ENCODE measurements at regions not wholly inside any gene's neighbourhood (a gene's known extent, or its start where the extent isn't known, plus 50 kb on each side); places are given as distances from the start of the nearest gene placed in this dataset.

GRCh38 chr2:89848114-89848513 is 1156.6 kb downstream of the RPIA start:
- no peak overlapping the region for H3K27ac ChIP-seq
- TF ChIP-seq POLR2A (IDR thresholded peaks at IDR 0.05), result no peak
- TF ChIP-seq, protein P1, sequence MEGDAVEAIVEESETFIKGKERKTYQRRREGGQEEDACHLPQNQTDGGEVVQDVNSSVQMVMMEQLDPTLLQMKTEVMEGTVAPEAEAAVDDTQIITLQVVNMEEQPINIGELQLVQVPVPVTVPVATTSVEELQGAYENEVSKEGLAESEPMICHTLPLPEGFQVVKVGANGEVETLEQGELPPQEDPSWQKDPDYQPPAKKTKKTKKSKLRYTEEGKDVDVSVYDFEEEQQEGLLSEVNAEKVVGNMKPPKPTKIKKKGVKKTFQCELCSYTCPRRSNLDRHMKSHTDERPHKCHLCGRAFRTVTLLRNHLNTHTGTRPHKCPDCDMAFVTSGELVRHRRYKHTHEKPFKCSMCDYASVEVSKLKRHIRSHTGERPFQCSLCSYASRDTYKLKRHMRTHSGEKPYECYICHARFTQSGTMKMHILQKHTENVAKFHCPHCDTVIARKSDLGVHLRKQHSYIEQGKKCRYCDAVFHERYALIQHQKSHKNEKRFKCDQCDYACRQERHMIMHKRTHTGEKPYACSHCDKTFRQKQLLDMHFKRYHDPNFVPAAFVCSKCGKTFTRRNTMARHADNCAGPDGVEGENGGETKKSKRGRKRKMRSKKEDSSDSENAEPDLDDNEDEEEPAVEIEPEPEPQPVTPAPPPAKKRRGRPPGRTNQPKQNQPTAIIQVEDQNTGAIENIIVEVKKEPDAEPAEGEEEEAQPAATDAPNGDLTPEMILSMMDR (IDR thresholded peaks at IDR 0.05), result no peak
- H3K9me3 ChIP-seq, result no peaks in the 10 kb centered on the region
- H3K36me3 ChIP-seq (replicated peaks in 1 of 2; ENCODE audit: insufficient read depth in 1 of 2, low read depth in 2 of 2), result no peaks in the 10 kb centered on the region
- DNase-seq (no peak), ATAC-seq (no peak)
- H3K27me3 ChIP-seq, result no peaks in the 10 kb centered on the region
- 56 to 67% methylated on average over 3 of the region's 3 CpGs for WGBS, 2 donors
- no peaks in the 10 kb centered on the region for H3K4me1 ChIP-seq
- no peak overlapping the region for H3K4me3 ChIP-seq
- intact Hi-C loops (cut with DNase I), result no loop called here

GRCh38 chr2:89848763-89849368 is 1157.4 kb downstream of the RPIA start:
- Histone ChIP-seq H3K36me3 (replicated peaks in 1 of 2; ENCODE audit: insufficient read depth in 1 of 2, low read depth in 2 of 2) (no peaks in the 10 kb centered on the region), H3K4me1 (no peaks in the 10 kb centered on the region), H3K9me3 (no peaks in the 10 kb centered on the region), H3K27me3 (no peaks in the 10 kb centered on the region), H3K27ac (no peak overlapping the region), H3K4me3 (no peak overlapping the region)
- WGBS, 2 donors, result 33 to 34% methylated on average over 2 of the region's 2 CpGs
- TF ChIP-seq, protein P1 (IDR thresholded peaks at IDR 0.05), result no peak
- no peak for ATAC-seq
- no peak for DNase-seq
- intact Hi-C loops (cut with DNase I), result no loop called here

- TF ChIP-seq, protein P1 (IDR thresholded peaks at IDR 0.05), result no peak
- TF ChIP-seq POLR2A (IDR thresholded peaks at IDR 0.05), result no peak
Observed at GRCh38 chr2:89849731-89850130, 1158.3 kb downstream of the RPIA start.

DNA sequence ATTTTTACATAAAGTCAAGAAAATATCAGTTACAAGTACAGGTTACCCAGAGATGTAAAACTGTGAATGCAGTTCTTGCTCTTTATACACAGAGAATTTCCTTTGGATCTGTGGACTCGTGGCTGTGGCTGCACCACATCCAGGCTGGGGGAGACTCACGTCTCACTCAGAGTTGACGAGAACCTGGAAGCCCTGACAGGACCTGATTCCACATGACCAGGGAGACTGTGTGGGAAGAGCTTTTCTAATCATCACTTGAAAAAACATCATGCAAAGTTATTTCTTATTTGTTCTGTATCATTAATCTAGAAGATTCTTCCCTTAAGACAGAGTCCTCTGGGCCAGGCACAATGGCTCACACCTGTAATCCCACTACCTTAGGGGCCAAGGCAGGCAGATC is 1159.0 kb downstream of the RPIA start:
- no peak for DNase-seq
- intact Hi-C loops (cut with DNase I), result no loop called here
- ATAC-seq, result no peak
- H3K27me3 ChIP-seq, result no peaks in the 10 kb centered on the region
- H3K27ac ChIP-seq, result no peak overlapping the region
- no peaks in the 10 kb centered on the region for H3K9me3 ChIP-seq
- no peak for TF ChIP-seq POLR2A (IDR thresholded peaks at IDR 0.05)
- TF ChIP-seq, protein P1 (IDR thresholded peaks at IDR 0.05), result no peak
- no peaks in the 10 kb centered on the region for H3K4me1 ChIP-seq
- WGBS, 2 donors, result 48 to 55% methylated on average over 3 of the region's 3 CpGs
- no peaks in the 10 kb centered on the region for H3K36me3 ChIP-seq (replicated peaks in 1 of 2; ENCODE audit: insufficient read depth in 1 of 2, low read depth in 2 of 2)
- no peak overlapping the region for H3K4me3 ChIP-seq

More at GRCh38 chr2:89849731-89850130, 1158.3 kb downstream of the RPIA start:
- WGBS, 2 donors, result 48 to 49% methylated on average over 3 of the region's 3 CpGs
- intact Hi-C loops (cut with DNase I), result no loop called here
- Histone ChIP-seq H3K27ac (no peak overlapping the region), H3K9me3 (no peaks in the 10 kb centered on the region), H3K36me3 (replicated peaks in 1 of 2; ENCODE audit: insufficient read depth in 1 of 2, low read depth in 2 of 2) (no peaks in the 10 kb centered on the region), H3K4me3 (no peak overlapping the region), H3K4me1 (no peaks in the 10 kb centered on the region), H3K27me3 (no peaks in the 10 kb centered on the region)
- DNase-seq (no peak), ATAC-seq (no peak)

DNA sequence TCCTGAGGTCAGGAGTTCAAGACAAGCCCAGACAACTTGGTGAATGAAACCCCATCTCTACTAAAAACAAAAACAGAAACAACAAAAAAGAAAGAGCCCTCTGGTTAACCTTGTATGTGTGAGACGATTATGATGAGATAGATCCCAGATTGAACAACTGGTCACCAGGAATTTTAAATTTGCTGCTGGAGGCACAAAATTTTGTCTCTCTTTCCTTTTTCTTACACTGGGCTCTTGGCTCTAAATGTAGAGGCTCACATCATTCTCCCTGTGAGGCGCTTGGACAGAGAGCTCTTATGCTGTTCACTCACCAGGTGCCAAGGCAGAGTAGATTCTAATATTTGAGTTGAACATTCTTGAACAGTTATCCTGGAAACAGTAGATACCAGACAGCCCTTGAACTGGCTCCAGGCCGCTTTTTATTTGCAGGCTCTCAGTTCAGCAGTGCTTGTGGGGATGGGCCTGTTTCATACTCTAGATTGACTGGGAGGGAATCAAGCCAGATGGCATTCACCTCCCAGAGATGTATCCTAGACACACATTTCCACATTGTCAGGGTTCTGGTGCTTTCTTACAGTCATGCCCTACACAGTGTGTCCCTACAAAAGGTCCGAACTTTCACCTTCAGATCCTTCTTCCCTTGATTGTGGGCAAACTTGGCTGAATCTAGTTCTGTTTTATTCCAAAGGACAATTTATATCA is 1159.6 kb downstream of the RPIA start:
- intact Hi-C loops (cut with DNase I), result no loop called here

More for the DNA sequence above, 1159.6 kb downstream of the RPIA start:
- H3K9me3 ChIP-seq, result no peaks in the 10 kb centered on the region
- H3K4me3 ChIP-seq, result no peak overlapping the region
- ATAC-seq, result no peak
- no peak overlapping the region for H3K27ac ChIP-seq
- no peaks in the 10 kb centered on the region for H3K27me3 ChIP-seq
- H3K36me3 ChIP-seq (replicated peaks in 1 of 2; ENCODE audit: insufficient read depth in 1 of 2, low read depth in 2 of 2), result no peaks in the 10 kb centered on the region
- DNase-seq, result no peak
- TF ChIP-seq, protein P1 (IDR thresholded peaks at IDR 0.05), result no peak
- TF ChIP-seq POLR2A (IDR thresholded peaks at IDR 0.05), result no peak
- no peaks in the 10 kb centered on the region for H3K4me1 ChIP-seq
- 55 to 59% methylated on average over 4 of the region's 4 CpGs for WGBS, 2 donors

All from body of pancreas (tissue), 4 donors.